ENCODE measurements at regions not wholly inside any gene's neighbourhood (a gene's known extent, or its start where the extent isn't known, plus 50 kb on each side); places are given as distances from the start of the nearest gene placed in this dataset.
"Not testable (repeated sequence)": the region's sequence is repeated elsewhere in the genome, so short reads cannot be mapped to it uniquely, and the experiment has no call there.

- no peak for DNase-seq
Measured at GRCh38 chr18:57951999-57952774, 91.8 kb upstream of the NEDD4L start.

DNA sequence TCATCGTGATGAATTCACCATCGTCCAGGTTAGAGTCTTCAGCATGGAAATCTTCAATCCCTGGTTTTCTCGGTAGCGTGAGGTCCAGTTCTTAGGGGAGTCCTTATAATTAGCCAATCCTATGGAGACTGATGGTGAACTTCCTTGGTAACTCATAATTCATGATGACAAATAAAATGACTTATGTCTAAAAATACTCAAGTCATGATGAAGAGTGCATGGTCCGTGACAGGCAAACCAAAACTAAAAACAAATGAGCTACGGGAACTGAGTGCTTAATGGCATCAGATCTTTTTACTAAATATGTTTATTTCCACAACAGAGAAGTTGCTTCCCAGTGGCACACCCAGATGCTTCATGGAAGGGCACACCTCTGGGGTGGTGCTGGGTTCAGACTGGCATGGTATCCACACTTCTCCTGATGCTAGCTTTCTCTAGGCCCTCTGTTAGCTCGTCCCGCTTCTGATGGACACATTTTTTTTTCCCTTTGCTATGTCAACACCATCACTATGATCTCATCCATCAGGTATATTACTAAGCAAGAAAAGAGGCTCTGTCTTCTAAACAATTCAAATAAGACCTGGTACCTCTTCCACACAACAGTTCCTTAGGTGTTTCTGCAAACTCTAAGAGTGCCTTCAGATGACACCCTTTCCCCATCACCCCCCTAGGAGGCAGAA is 92.8 kb upstream of the NEDD4L start:
- DNase-seq = no peak

DNA sequence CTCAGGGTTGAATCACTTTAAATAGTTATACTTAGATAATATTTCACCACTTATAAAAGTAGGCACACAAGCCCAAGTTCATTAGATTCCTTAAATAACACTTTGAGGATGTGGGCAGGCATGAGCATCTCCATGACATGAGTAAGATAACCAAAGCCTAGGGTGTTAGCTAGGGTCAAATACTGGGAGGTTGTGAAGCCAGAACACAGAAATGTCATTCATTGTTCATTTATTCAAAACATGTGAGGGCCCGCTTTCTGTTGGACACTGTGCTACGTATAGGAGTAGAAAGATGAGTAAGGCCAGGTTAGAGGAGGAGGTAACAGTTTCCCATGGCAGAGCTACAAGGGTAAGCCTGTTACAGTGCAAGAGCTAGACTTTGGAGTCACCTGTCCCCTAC is 93.5 kb upstream of the NEDD4L start:
- no peak for DNase-seq

- DNase-seq = not testable (repeated sequence)
Measured at GRCh38 chr18:57949335-57949734, 94.7 kb upstream of the NEDD4L start.

GRCh38 chr18:57947117-57947516 is 96.9 kb upstream of the NEDD4L start:
- DNase-seq = no peak

GRCh38 chr18:57943723-57944122 is 100.3 kb upstream of the NEDD4L start:
- DNase-seq = no peak

GRCh38 chr18:57942493-57942892 is 101.5 kb upstream of the NEDD4L start:
- no peak for DNase-seq

- DNase-seq = no peak
Measured at GRCh38 chr18:57941841-57942489, 102.1 kb upstream of the NEDD4L start.

DNA sequence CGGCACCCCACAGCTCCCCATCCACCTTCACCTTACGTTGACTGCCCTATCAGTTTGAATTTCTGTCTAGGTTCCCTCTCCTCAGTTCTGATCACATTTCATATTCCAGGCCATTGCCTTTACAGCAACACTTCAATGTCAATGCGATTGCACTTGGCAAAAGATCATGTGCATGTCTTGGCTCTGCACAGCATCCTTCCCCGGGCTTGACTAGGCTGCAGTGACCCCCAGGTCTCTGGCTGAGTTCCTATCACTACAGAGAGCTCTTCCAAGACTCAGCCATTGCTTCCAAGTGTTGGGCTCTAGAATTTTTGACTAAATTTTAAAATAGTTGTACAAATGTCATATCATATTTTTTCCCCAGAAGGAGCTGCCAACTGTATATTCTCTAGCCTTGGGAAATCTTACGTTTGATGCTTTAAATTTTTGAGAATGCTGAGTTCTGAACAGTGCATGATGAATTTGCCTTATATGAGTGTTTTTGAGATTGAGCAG is 103.8 kb upstream of the NEDD4L start:
- DNase-seq = no peak

GRCh38 chr18:57934375-57934774 is 109.7 kb upstream of the NEDD4L start:
- not testable (repeated sequence) for DNase-seq

DNA sequence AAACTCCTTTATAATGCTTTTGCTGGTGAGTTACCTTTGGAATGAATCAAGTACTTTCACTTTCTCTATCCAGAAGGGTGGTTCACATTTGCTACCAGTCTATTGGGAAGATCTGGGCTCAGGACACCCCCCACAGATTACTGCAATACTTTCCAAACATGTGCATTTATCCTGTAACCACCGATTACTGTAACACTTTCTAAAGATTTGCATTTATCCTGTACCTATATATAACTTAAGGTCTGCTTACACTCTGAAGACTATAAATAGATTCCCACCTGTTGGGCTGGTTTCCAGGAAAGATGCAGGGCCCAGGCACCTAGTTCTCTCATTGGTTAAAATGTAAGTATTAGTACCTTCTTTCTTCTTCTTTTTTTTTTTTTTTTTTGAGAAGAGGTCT is 113.0 kb upstream of the NEDD4L start:
- DNase-seq = no peak

GRCh38 chr18:57930476-57930875 is 113.5 kb upstream of the NEDD4L start:
- no peak for DNase-seq

DNA sequence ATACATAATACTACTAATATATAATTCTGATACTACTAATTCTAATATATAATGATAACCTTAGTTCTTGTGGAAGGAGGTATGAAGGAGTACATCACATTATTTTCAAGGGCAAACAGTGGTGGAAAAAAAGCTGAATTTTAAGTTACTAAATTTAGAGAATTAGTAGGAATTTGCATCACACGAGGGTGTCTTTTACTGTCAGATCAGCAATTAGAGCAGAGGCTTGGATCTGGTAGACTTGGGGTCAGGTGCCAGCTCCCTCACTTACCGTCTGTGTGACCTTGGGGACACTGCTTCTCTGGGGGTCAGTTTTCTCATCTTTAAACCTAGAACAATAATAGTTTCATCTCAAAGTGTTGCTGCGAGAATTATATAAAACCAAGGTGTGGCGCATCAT is 114.1 kb upstream of the NEDD4L start:
- no peak for DNase-seq

- no peak for DNase-seq
Measured at GRCh38 chr18:57928466-57928865, 115.6 kb upstream of the NEDD4L start.

DNA sequence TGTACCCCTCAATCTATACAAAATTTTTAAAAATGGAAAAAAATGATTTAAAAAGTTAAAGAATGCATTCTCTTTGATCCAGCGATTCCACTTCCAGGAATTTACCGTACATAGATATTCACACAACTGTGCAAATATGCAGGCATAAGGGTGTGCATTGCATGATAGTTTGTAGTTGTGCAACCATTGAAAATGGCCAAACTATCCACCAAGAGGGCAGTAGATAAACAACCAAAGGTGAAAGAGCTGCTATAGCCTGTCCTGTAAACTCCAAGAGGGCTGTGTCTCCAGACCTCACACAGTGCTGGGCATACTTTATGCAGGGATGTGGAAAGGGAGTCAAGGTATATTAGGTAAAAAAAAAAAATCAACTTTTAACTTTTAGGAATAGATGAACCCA is 116.5 kb upstream of the NEDD4L start:
- no peak for DNase-seq

- DNase-seq = no peak
Measured at GRCh38 chr18:57925706-57926105, 118.3 kb upstream of the NEDD4L start.

DNA sequence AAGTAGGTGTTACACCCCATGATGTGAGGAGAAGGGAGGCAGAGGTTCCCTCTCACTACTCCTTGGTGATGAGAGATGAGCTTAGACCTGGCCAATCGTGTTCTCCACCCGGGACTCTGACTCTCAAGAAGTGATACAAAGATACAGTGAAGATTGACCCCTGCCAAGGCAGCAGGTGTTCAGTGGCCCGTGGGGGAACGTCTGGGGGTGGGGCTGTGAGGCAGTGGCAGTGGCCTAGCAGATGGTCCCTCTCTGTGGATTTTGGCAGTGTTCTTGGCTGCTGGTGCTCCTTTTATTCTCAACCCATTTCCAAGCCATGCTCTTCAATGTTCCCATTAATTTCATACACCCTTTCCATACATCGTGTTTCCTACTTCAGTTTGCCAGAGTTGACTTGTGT is 120.4 kb upstream of the NEDD4L start:
- DNase-seq = no peak

GRCh38 chr18:57922885-57923284 is 119.8 kb upstream of the ATP8B1 start:
- no peak for DNase-seq

DNA sequence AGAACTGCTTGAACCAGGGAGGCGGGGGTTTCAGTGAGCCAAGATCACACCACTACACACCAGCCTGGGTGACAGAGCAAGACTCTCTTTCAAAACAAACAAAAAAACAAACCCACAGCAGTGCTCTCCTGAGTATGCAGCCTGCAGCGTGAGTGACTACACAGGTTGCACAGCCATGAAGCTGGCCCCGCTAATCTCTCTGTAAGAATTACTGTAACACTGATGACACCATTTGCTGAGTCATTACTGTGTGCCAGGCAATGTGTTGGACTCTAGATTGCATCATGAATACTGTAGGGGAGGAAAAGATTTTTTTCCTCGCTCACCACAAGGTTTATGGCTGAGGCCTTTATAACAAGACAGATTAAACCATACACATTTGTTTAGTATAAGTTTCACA is 118.6 kb upstream of the ATP8B1 start:
- no peak for DNase-seq

GRCh38 chr18:57920036-57920435 is 116.9 kb upstream of the ATP8B1 start:
- DNase-seq = no peak

GRCh38 chr18:57918601-57919000 is 115.5 kb upstream of the ATP8B1 start:
- DNase-seq = no peak

- no peak for DNase-seq
Measured at GRCh38 chr18:57916684-57917083, 113.6 kb upstream of the ATP8B1 start.

DNA sequence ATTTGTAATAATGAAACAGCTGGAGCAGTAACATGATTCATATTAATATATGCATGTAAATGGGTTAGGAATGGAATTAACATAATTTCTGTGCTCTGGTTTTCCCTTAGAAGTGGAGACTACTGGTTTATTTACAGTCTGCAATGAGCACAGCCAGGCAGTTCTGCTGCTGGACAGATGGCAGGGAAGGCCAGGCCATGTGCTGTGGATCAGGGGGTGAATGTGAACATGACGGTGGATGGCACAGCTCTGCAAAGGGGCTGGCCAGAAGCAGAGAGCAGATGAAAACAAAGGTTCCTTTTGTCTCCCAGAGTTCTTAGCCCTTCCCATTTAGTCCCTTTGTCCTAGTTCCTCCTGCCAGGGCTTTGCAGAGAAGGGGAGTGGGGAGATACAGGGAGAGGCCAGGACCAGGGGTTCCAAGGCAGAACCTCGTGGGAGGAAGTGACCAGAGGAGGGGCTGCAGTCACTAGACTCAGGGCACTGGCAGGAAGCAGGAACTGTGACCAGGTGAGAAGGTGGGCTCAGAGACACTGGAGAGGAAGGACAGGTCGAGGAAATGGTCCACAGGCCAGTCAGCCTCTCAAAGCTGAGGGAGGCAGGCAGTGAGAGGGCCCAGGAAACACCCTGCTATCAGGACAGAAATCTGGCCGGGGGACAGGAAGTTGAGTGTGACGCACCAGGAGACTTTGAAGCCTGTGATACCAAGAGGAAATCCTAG is 112.9 kb upstream of the ATP8B1 start:
- no peak for DNase-seq

Measured in KG1 (cell line).